ENCODE measurements at regions not wholly inside any gene's neighbourhood (a gene's known extent, or its start where the extent isn't known, plus 50 kb on each side); places are given as distances from the start of the nearest gene placed in this dataset.
"Not testable (repeated sequence)": the region's sequence is repeated elsewhere in the genome, so short reads cannot be mapped to it uniquely, and the experiment has no call there.

DNA sequence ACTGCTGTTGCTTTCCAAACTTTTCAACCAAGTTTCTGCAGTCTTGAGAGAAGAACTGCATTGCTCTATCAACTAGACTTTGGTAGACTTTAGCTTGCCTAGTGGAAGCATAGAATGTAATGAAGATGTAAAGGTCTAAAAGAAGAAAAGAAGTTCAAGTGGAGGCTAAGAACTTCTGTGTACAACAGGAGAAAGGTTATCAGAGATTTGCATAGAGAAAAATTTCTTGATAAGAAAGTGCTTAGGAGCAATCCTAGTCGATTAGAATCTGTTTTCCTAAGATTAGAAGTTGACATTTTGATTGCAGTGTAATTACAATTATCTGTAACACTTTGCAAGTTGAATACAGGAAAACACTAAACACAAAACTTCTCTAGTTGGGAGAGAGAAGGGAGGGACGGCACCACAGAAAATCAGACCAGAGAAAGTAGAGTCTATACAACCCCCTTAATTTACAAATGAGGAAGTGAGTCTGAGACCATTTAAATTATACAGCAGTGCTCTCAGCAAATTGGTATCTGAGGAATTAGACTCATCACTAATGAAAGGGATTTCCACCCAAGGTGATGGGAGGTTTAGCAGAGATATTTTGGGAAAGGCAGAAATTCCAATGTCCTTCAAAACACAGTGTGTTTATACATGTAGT lies 194.3 kb upstream of the MARCKS start:
- DNase-seq: no peak

DNA sequence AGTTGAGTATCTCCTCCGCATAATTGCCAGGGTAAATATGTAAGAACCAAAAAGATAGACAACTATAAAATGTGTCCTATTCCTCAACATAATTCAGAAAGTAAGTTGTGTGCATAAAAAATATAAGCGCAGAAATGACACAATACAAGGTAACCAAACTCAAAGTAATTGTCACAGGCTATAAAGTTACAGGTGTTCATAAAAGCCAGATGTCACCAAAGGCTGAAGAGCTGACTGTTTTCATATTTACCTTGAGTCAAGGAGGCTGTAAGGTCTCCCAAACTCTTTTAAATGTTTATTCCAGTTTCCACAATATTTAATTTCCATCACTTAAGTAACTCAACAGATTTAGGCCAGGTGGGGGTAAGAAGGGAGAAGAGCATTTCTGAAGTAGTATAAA lies 192.2 kb upstream of the MARCKS start:
- DNase-seq: no peak

GRCh38 chr6:113668641-113669408 lies 188.3 kb upstream of the MARCKS start:
- no peak for DNase-seq

GRCh38 chr6:113669606-113670005 lies 187.5 kb upstream of the MARCKS start:
- no peak for DNase-seq

- DNase-seq: no peak
Observed at GRCh38 chr6:113671421-113671820, 185.7 kb upstream of the MARCKS start.

DNA sequence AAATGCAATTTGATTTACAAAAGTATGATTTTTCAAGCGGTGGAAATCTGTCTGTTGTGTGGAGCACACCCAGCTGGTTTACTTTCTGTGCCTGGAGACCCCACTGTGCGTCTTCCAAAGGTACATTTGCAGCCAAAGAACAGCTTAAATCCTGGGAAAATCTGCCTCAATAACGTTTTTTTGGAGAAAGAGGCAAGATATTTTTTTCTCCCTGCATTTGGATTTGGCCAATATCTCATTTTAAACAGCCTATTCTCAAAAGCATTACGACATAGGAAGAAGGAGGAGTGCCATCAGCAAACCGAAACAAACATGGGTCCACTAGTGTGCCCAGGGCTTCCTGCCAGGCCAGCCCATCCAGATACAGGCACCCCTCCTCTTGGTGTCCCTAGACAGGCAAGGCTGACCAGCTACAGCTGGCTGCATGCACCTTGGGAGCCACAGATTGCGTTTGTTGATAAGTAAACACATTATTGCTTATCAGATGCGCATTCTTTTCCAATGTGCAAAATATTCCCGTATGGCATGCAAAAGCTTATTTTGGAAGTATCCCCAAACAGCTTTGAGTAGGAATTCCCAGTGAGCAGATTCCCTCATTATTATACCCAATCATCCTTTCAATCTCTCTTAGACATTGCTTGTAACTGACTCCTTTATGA lies 184.5 kb upstream of the MARCKS start:
- DNase-seq: no peak

DNA sequence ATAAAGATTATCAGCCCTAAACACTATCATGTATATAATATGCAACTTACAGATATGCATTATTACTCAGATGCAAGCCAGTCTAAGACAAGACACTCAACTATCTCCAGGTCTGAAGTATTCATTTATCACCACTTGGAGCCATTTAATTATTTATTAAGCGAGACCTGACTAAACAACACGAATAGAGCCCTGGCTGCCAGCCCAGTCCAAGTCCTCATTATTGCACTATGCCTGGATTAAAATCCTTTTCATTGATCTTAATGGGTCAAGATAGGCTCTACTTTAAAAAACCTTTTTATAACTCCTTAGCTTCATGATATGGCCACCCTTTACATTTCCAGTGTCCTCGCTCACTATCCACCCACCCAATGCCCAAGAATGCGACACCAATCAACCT lies 183.1 kb upstream of the MARCKS start:
- no peak for DNase-seq

DNA sequence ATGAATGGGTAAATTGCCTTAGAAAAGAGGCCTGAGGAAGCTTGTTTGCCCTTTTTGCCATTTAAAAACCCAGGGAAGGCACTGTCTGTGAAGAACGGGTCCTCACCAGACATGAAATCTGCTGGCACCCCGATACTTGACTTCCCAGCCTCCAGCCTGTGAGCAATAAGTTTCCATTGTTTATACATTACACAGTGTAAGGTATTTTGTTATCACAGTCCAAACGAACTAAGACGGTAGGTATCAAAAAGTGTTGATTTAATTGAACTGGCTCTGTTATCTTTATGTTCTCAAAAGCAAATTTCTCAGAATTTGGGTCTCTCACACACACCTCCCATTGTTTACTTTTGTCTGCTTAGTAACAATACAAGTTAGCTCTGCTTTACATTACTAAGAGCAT lies 181.1 kb upstream of the MARCKS start:
- no peak for DNase-seq

GRCh38 chr6:113676968-113677367 lies 180.2 kb upstream of the MARCKS start:
- no peak for DNase-seq

DNA sequence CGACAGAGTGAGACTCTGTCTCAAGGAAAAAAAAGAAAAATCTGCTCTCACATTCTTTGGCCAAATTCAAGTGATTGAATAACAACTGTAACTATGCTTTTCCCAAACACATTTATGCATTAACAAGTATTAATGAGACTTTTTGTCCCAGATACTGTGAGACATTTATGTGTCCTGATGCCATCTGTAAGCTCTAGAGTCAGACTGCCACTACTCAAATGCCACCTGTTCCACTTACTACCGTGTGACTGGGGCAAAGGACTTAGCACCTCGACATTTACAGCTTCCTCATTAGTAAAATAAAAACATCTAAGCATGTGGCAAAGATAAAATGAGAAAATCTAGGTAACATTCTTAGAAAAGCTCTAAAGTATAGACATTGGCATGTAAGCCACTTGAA lies 178.1 kb upstream of the MARCKS start:
- DNase-seq: no peak

GRCh38 chr6:113680301-113680700 lies 176.8 kb upstream of the MARCKS start:
- no peak for DNase-seq

- DNase-seq: no peak
Observed at GRCh38 chr6:113683968-113684367, 173.2 kb upstream of the MARCKS start.

- DNase-seq: no peak
Observed at GRCh38 chr6:113684382-113684901, 172.7 kb upstream of the MARCKS start.

DNA sequence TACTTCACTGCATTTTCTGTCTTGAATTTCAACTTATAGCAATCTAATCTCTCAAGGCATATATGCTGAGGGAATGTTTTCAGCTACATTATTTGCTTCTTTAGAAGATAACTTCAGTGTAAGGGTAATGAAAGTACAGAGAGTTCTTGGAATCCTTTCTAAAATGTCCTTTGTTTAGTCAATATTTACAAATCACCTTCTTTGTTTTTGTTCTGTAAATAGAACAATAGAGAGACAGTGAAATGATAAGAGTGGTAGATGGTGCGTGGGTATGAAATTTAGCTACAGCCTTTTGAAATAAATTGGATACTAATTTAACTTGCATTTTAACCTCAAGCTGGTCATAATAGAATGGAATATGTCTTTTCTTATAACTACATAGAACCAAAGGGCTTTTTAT lies 171.1 kb upstream of the MARCKS start:
- no peak for DNase-seq

DNA sequence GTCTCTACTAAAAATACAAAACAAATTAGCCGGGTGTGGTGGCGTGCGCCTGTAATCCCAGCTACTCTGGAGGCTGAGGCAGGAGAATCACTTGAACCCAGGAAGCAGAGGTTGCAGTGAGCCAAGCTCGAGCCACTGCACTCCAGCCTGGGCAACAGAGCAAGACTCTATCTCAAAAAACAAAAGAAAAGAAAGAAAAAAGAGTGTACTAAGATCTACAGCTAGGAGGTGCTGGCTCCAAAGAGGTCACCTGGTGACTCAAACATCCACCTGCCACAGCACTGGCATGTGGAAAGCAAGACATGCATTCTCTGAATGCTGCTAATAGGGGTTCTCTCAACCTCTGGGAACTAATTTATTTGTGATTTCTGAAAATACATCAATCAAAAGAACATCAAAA lies 167.5 kb upstream of the MARCKS start:
- DNase-seq: not testable (repeated sequence)

DNA sequence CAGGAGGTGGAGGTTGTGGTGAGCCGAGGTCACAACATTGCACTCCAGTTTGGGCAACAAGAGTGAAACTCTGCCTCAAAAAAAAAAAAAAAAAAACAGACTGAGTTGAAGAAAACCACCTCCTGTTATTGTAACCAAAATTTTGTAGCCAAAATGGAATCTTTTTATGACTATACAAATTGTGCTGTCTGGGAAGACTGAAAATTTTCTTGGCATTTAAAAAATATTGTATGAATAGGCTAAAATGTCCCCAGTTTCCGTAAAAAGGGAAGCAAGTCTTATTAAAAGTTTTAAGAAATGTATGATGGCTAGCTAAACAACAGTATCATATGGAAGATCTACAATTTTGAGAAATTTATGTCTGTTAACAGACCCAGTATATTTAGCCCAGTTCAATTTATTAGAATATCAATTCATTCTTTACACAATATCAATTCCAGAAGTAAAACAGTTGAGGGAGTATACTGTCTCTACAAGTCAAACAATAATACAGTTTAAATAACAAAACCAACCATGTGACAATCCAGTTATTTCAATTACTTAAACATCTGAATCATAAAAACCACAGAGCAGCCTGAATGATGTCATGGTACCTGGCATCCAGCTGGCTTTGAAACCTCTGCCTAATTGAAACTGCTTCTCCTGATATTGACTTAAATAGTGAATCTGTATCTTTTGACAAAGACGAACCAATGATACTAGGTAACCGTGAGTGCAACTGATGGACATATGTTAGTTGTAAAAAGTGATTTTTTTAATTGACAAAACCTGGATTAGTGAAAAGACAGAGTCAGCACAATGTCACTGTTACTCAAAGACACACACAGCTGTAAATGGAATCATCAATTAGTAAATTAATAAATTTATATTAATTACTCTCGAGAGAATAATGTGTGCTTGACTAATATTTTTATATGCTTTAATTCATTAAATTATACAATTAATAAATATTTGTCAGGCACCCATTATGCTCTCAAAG lies 166.6 kb upstream of the MARCKS start:
- no peak for DNase-seq

GRCh38 chr6:113691260-113691656 lies 165.9 kb upstream of the MARCKS start:
- DNase-seq: no peak

- no peak for DNase-seq
Observed at GRCh38 chr6:113693851-113694250, 163.3 kb upstream of the MARCKS start.

- DNase-seq: no peak
Observed at GRCh38 chr6:113694278-113695077, 162.7 kb upstream of the MARCKS start.

GRCh38 chr6:113695516-113695915 lies 161.6 kb upstream of the MARCKS start:
- no peak for DNase-seq

GRCh38 chr6:113696960-113697359 lies 160.2 kb upstream of the MARCKS start:
- no peak for DNase-seq

All from DMS 273 treated with DMSO at 0.1 percent for 48 hours (cell line).